HL-60 (cell line): ENCODE measurements at regions not wholly inside any gene's neighbourhood (a gene's known extent, or its start where the extent isn't known, plus 50 kb on each side); places are given as distances from the start of the nearest gene placed in this dataset.

Experiments used
- DNase-seq, 2 experiments: peaks; one replicate each; pipeline ENCODE4 v3.0.0-alpha.2; 2010 to 2020; ENCODE audit warnings: low read depth in 1 of 2, low spot score in 1 of 2
- H3K27ac ChIP-seq: fragments of 250-450 bp; sonication (Bioruptor Pico); replicated peaks from 2 replicates; pipeline ENCODE4 v1.5.1; 2020; ENCODE audit warnings: mild to moderate bottlenecking, moderate library complexity
- H3K27me3 ChIP-seq: fragments of 250-450 bp; sonication (Bioruptor Pico); 2 replicates; pipeline ENCODE4 v1.5.1; 2021; ENCODE audit warnings: mild to moderate bottlenecking, moderate library complexity; ENCODE audit not compliant: insufficient read depth, poor library complexity, severe bottlenecking
- H3K4me3 ChIP-seq: replicated peaks from 2 replicates; pipeline ENCODE4 v1.5.1; 2011; ENCODE audit warnings: mild to moderate bottlenecking, control low read depth, low read length; ENCODE audit not compliant: insufficient read depth
- GABPA ChIP-seq: IDR thresholded peaks from 2 replicates; pipeline ENCODE4 v1.6.1; 2012; ENCODE audit warnings: low read depth
- POLR2AphosphoS5 ChIP-seq: IDR thresholded peaks from 2 replicates; pipeline ENCODE4 v1.6.1; 2012; ENCODE audit warnings: low read depth
- SPI1 ChIP-seq: IDR thresholded peaks from 2 replicates; pipeline ENCODE4 v1.6.1; 2012; ENCODE audit warnings: low read depth, mild to moderate bottlenecking, borderline replicate concordance
- TF ChIP-seq, protein P1 (sequence below): IDR thresholded peaks from 2 replicates; pipeline ENCODE4 v1.6.1; 2012; ENCODE audit warnings: low read depth; ENCODE audit not compliant: insufficient replicate concordance
- TF ChIP-seq, protein P2 (sequence below): IDR thresholded peaks from one replicate; pipeline ENCODE4 v1.5.1; 2011; ENCODE audit warnings: low read length, control low read depth, inconsistent platforms; ENCODE audit not compliant: insufficient read depth

DNA sequence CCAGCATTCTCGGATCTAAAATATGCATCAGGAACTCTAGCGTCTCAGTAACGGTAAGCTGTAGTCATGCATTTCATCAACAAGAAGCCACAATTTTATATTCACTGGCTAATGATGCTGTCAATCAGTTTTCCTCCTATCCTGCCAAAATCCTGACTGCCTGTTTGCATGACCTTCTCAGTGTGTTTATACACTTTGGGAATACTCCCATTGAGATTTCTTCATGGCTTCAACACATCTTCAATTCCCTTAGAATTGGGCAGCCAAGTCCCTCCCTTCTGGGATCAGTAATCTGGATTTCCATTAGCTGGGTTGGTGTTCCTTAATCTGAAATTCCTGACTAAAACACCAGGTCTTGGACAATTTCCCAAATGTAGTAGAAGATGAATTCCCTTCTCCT is 348.9 kb upstream of the DYNLRB2 start:
- H3K27me3 ChIP-seq, result no peaks in the 10 kb centered on the region
- TF ChIP-seq POLR2AphosphoS5 (no peak), SPI1 (no peak), GABPA (no peak)
- TF ChIP-seq, protein P1, sequence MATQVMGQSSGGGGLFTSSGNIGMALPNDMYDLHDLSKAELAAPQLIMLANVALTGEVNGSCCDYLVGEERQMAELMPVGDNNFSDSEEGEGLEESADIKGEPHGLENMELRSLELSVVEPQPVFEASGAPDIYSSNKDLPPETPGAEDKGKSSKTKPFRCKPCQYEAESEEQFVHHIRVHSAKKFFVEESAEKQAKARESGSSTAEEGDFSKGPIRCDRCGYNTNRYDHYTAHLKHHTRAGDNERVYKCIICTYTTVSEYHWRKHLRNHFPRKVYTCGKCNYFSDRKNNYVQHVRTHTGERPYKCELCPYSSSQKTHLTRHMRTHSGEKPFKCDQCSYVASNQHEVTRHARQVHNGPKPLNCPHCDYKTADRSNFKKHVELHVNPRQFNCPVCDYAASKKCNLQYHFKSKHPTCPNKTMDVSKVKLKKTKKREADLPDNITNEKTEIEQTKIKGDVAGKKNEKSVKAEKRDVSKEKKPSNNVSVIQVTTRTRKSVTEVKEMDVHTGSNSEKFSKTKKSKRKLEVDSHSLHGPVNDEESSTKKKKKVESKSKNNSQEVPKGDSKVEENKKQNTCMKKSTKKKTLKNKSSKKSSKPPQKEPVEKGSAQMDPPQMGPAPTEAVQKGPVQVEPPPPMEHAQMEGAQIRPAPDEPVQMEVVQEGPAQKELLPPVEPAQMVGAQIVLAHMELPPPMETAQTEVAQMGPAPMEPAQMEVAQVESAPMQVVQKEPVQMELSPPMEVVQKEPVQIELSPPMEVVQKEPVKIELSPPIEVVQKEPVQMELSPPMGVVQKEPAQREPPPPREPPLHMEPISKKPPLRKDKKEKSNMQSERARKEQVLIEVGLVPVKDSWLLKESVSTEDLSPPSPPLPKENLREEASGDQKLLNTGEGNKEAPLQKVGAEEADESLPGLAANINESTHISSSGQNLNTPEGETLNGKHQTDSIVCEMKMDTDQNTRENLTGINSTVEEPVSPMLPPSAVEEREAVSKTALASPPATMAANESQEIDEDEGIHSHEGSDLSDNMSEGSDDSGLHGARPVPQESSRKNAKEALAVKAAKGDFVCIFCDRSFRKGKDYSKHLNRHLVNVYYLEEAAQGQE, result no peak
- TF ChIP-seq, protein P2, sequence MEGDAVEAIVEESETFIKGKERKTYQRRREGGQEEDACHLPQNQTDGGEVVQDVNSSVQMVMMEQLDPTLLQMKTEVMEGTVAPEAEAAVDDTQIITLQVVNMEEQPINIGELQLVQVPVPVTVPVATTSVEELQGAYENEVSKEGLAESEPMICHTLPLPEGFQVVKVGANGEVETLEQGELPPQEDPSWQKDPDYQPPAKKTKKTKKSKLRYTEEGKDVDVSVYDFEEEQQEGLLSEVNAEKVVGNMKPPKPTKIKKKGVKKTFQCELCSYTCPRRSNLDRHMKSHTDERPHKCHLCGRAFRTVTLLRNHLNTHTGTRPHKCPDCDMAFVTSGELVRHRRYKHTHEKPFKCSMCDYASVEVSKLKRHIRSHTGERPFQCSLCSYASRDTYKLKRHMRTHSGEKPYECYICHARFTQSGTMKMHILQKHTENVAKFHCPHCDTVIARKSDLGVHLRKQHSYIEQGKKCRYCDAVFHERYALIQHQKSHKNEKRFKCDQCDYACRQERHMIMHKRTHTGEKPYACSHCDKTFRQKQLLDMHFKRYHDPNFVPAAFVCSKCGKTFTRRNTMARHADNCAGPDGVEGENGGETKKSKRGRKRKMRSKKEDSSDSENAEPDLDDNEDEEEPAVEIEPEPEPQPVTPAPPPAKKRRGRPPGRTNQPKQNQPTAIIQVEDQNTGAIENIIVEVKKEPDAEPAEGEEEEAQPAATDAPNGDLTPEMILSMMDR, result no peak
- no peak for DNase-seq
- H3K27ac ChIP-seq, result no peak overlapping the region
- H3K4me3 ChIP-seq, result no peak overlapping the region

DNA sequence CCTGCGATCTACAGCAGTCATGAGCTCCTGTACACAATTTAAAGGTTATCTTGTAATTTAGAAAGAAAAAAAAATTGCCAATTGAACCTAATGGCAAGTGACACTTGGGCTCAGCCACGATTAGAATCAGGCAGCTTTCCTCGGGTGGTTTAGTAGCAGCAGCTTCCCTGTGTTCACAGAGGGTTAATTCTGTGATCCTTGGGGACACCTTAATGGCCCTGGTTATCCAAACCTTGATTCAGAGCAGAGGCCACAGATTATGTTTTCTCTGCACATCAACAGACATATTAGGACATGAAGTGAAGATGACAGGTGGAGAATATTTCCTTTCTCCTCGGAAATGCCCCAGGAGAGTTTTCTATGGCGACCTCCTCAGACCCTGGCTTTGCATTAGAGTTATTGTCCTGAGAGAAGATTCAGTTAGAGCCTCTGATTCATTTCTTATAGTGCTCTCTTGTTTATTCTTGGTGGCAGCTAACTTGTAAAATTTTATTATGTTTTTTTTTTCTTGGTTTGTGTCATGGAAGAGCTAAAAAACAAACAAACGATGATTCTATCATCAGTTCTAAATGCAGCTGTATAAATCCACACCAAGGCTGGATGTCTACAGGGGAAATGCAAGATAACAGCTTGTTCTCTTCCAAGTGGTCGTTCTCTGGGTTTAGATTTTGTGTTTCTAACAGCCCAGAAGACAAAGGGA is 351.2 kb upstream of the DYNLRB2 start:
- DNase-seq, result no peak
- Histone ChIP-seq H3K4me3 (no peak overlapping the region), H3K27me3 (no peaks in the 10 kb centered on the region), H3K27ac (no peak overlapping the region)
- TF ChIP-seq, protein P2, result no peak
- TF ChIP-seq POLR2AphosphoS5 (no peak), SPI1 (no peak), GABPA (no peak)
- TF ChIP-seq, protein P1, result no peak

DNA sequence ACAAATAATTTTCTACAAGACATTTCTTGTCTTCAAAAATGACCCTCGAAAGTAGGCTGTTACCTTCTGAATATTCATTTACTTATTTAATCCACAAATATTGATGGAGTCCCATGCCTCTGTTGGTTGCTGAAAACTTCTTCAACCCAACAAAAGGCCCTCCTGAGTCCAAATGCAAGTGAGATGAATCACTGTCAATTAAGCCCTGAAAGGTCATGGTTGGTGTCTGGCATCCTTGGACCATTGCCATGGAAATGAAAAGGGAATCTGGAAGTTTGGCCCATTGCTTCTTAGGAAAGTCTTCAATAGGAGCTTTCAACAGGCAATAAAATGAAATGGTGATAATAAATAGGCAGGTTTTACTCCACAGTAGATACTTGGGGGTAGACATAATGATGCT is 364.7 kb upstream of the DYNLRB2 start:
- Histone ChIP-seq H3K27me3 (no peaks in the 10 kb centered on the region), H3K27ac (no peak overlapping the region), H3K4me3 (no peak overlapping the region)
- TF ChIP-seq, protein P2, result no peak
- TF ChIP-seq, protein P1, result no peak
- no peak for TF ChIP-seq POLR2AphosphoS5
- no peak for TF ChIP-seq GABPA
- TF ChIP-seq SPI1, result no peak
- no peak for DNase-seq
